T-helper 1 cell treated with Interleukin-12 subunit alpha and Interleukin-12 subunit beta and Interleukin-4 antibody, amounts not matched to agents 30 ng/mL and 1 ng/mL, for 36 hours (primary cell): ENCODE measurements at regions not wholly inside any gene's neighbourhood (a gene's known extent, or its start where the extent isn't known, plus 50 kb on each side); places are given as distances from the start of the nearest gene placed in this dataset.
"Not testable (repeated sequence)": the region's sequence is repeated elsewhere in the genome, so short reads cannot be mapped to it uniquely, and the experiment has no call there.

ENCODE experiments used
- intact Hi-C: fragments of 100-400 bp; cut with micrococcal nuclease; formaldehyde crosslinking; loops from one replicate; pipeline ENCODE4 v1.15.1; 2024

DNA sequence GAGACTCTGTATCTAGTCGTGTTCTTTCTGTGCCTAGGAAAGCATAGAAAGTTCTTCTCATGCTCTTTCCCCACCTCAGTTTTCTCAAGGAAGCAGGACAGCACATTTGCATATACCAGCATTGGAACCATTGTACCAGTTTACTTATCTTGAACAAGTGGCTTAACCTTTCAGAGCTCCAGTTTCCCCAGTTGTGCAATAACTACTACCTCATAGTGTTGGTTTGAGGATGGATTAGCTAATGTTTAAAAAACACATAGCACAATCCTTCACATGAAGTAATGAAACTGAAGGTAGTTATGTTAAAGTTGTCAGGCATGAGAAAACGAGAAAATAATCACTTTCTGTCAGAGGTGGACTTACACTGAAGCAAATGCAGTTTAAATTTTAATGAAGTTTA, 92.2 kb upstream of the H2AZ1 start:
- intact Hi-C loops: no loop called here

DNA sequence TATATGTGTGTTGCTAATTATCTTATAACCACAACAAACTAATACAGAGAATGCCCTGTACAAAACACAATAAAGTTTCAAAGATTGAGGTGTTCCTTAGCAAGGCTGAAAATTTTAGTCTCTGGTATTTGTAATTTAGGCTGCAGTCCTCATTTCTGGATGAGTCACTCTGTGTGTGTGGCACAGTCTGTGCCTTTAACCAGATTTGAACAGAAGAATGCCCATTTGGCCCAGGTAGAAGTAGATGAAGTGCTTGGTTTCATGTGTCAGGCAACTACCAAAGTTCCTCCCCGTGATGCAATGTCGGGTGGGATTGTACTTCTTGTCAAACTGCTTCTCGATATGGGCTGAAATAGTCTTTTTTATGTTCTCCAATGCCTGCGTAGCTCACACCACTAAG, 91.6 kb upstream of the H2AZ1 start:
- intact Hi-C loops: no loop called here

DNA sequence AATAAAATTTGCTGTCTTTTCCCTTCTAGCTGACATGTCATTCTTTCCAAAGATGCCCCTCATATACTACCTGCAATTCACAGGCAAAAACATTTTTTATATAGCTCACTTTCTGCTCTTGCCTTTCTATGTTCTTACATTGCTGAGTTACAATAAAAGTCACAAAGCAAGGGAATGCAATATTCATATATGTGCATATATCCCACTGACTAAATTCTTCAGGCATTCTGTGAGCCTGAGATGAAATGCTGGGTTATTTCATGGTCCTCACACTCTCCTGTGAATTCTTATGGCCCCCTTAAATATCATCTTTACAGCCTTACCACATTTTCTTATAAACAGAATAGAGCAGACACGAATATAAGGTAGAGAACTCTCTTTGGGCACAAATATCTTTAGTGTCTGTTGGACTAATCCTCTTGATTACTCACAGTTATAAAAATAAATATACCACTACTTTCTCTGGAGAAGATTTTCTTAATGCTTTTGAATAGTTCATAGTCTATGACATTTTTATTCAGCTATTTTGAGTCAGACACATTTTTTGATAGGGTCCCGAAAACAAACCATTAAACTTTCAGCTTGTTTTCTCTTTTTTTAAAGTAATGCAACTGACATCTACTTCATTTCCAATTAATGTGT, 84.1 kb upstream of the H2AZ1 start:
- intact Hi-C loops: no loop called here

DNA sequence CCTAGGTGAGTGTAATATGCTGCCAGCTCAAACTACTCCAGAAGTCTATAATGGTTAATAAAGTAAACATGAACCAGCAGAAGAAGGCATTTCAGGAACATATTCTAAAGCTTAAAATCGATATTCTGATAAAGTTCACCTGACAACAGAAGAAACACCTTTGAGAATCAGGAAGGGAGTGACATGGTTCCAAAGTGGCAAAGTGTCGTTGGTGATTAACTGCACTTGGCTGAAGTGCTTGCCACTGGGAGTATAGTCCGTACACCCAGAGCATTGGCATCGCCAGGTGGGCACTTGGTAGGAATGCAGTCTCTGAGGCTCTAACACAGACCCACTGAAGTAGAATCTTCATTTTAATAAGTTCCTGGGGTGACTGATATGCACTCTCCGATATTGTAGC, 76.0 kb upstream of the H2AZ1 start:
- intact Hi-C loops: no loop called here

DNA sequence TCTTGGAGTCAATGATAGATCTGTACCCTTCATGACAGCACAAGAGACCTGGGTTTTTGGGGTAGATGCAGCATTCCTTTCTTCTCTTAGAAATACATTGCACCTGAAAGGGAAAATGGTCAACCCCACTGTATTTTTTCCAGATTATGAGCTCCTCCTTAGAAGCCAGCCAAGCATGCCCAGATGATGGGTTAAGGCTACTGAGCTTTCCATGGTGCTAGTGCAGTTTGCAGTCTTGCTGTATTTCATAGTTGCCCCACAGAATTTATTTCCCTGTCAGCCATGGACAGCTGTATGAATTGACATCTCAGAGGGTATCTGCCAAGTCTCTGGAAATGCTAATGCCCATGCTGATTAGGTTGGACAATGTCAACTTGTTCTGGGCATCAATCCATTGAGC, 73.7 kb upstream of the H2AZ1 start:
- intact Hi-C loops: no loop called here

- intact Hi-C loops: no loop called here
Measured at GRCh38 chr4:100022792-100023222, 72.7 kb upstream of the H2AZ1 start.

DNA sequence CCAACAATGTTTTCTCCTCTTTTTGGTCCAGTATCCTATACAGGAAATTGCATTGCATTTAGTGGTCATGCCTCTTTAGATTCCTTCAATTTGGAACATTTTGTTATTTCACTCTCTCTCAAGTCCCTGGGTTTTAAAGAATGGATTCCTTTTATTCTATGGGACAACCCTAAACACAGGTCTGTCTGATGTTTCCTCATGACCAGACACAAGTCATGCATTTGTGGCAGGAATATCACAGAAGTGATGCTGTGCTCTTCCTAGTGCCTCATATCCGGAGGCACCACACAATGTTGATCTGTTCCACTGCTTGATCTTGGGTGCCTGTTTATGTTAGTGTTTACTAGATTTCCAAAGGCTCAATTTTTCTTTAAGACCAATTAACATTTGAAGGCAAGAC, 69.7 kb upstream of the H2AZ1 start:
- intact Hi-C loops: no loop called here

DNA sequence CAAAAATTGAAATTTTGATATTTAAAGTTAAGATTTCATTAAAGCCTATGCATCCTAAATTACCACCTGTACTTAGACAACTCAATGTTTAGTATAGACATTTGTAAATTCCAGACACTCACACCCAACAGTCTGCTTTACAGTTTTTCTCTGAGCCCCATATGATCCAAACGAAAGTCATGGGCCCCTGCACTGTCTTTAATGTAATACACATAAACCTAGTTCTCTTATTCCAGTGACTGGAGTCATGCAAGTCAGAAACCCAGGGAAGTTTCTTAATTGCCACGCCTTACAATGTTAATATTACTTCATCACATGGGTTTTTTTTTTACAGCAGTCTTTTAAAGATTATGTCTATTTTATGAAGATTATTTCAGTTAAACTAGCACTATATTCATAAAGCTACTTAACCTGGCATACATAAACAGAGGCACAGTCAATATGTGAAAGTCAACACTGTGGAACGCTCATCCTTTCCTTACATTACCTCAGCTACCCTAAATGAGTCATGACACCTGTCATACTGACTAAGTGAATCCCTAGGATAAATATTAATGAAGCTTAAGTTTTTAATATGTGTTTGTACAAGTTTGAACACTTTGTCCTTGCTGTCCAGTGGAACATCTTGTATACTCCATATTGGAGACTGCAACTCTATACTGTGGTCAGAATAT, 67.7 kb upstream of the H2AZ1 start:
- intact Hi-C loops: no loop called here

DNA sequence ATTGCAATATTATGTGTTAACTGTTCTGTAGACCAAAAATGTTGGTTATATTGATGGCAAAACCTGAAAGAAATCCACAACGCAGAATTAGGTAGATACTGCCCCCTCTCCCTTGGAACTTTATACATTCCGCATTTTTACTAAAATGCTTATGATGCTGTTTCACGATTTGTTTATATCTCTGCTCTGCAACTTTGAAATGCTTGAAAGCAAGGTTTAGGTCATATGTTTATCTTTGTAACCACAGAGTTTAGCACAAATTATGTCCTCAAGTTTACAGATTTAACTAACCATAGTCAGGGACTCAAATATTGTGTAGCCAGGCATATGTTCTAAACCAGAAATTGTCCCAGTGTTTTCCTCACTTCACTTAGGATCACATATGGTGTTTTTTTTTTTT, 66.1 kb upstream of the H2AZ1 start:
- intact Hi-C loops: no loop called here

GRCh38 chr4:100014616-100015015, 64.5 kb upstream of the H2AZ1 start:
- intact Hi-C loops: no loop called here

- intact Hi-C loops: no loop called here
Measured at GRCh38 chr4:100009490-100009889, 59.4 kb upstream of the H2AZ1 start.

DNA sequence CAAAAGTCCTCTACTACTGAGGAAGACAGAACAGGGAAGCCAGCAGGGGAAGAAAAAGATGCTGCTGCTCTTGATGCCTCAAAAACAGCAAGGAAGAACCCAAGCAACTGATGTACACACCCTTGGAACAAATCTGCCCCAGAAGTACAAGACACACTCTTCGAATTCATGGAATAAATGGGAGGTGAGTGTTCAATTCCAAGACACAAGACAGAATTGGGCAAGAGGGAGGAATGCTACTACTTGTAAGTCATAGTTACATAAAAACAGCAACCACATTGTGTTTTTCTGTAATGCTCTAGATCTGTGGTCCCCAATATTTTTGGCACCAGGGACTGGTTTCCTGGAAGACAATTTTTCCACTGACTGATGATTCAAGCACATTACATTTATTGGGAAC, 58.0 kb upstream of the H2AZ1 start:
- intact Hi-C loops: no loop called here

DNA sequence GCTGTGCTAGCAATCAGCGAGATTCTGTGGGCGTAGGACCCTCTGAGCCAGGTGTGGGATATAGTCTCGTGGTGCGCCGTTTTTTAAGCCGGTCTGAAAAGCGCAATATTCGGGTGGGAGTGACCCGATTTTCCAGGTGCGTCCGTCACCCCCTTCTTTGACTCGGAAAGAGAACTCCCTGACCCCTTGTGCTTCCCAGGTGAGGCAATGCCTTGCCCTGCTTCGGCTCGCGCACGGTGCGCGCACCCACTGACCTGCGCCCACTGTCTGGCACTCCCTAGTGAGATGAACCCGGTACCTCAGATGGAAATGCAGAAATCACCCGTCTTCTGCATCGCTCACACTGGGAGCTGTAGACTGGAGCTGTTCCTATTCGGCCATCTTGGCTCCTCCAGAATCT, 56.1 kb upstream of the H2AZ1 start:
- intact Hi-C loops: not testable (repeated sequence)
